ENCODE measurements at regions not wholly inside any gene's neighbourhood (a gene's known extent, or its start where the extent isn't known, plus 50 kb on each side); places are given as distances from the start of the nearest gene placed in this dataset.

DNA sequence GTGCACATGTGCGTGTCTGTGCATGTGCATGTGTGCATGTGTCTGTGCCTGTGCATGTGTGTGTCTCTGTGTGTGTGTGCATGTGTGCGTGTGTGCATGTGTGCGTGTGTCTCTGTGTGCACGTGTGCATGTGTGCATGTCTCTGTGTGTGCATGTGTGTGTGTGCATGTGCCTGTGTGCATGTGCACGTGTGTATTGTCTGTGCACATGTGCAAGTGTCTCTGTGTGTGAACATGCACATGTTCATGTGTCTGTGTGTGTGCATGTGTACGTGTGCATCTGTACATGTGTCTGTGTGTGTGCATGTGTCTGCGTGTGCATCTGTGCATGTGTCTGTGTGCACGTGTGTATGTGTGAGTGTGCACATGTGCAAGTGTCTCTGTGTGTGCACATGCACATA lies 277.3 kb downstream of the GALR1 start:
- no peak for TF ChIP-seq CTCF (conservative IDR thresholded peaks at IDR 0.05; ENCODE audit: low read depth, low read length)
- no peak overlapping the region for H3K4me3 ChIP-seq (ENCODE audit: low read depth, low read length)
- DNase-seq (ENCODE audit: low read depth), result no peak

GRCh38 chr18:77528872-77529271 lies 279.2 kb downstream of the GALR1 start:
- no peak for TF ChIP-seq CTCF (conservative IDR thresholded peaks at IDR 0.05; ENCODE audit: low read depth, low read length)
- no peak for DNase-seq (ENCODE audit: low read depth)
- no peak overlapping the region for H3K4me3 ChIP-seq (ENCODE audit: low read depth, low read length)

DNA sequence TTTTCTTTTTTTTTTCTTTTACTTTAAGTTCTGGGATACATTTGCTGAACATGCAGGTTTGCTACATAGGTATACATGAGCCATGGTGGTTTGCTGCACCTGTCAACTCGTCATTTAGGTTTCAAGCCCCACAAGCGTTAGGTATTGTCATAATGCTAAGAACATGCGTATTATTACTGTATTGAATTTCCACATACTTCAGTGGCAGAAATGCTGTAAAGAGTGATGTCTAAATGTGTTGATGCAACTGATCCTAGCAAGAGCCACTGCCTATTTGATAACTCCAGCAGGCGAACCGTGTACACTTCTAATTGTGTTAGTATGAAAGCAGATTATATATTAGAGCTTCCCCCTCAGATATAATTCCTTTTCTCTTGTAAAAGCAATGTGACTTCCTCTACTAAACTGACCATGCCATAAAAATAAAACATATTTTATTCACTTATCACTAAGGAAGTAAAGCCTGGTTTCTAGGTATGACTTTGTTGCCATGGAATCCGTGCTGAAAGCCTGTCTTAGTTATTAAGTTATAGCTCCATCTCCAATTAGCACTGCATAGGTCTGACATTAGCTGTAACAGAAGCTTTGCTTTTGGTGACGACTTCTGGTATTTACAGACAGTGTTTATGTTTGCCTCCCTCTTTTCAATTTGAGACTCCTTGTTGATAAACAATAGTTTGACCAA lies 280.0 kb downstream of the GALR1 start:
- no peak overlapping the region for H3K4me3 ChIP-seq (ENCODE audit: low read depth, low read length)
- no peak for TF ChIP-seq CTCF (conservative IDR thresholded peaks at IDR 0.05; ENCODE audit: low read depth, low read length)
- DNase-seq (ENCODE audit: low read depth), result no peak

- no peak overlapping the region for H3K4me3 ChIP-seq (ENCODE audit: low read depth, low read length)
- no peak for DNase-seq (ENCODE audit: low read depth)
- no peak for TF ChIP-seq CTCF (conservative IDR thresholded peaks at IDR 0.05; ENCODE audit: low read depth, low read length)
These were observed 281.1 kb downstream of the GALR1 start for GRCh38 chr18:77530732-77531131.

GRCh38 chr18:77539860-77540259 lies 290.2 kb downstream of the GALR1 start:
- DNase-seq (ENCODE audit: low read depth), result no peak
- no peak for TF ChIP-seq CTCF (conservative IDR thresholded peaks at IDR 0.05; ENCODE audit: low read depth, low read length)
- H3K4me3 ChIP-seq (ENCODE audit: low read depth, low read length), result no peak overlapping the region

DNA sequence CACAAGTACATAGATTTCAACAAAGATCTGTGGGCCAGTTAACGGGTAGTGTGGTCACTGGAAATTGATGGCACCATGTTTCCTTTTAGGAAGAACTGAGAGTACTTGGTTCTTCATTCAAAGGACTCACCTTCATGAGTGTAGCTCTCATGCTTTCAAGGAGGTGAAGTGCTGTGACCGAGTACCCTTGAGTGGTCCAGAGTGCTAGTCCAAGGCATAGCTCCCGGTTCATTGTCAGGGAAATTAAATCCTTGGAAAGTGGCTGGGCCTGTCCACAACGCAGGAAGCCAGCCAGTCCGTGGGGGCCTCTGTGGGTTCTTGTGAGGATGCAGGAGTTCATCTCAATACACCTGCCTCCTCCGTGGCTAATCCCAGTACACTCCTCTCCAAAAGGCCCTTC lies 295.1 kb downstream of the GALR1 start:
- no peak for DNase-seq (ENCODE audit: low read depth)
- no peak for TF ChIP-seq CTCF (conservative IDR thresholded peaks at IDR 0.05; ENCODE audit: low read depth, low read length)
- H3K4me3 ChIP-seq (ENCODE audit: low read depth, low read length), result no peak overlapping the region

GRCh38 chr18:77547757-77548156 lies 298.1 kb downstream of the GALR1 start:
- no peak for DNase-seq (ENCODE audit: low read depth)
- no peak for TF ChIP-seq CTCF (conservative IDR thresholded peaks at IDR 0.05; ENCODE audit: low read depth, low read length)
- no peak overlapping the region for H3K4me3 ChIP-seq (ENCODE audit: low read depth, low read length)
